ENCODE measurements at regions not wholly inside any gene's neighbourhood (a gene's known extent, or its start where the extent isn't known, plus 50 kb on each side); places are given as distances from the start of the nearest gene placed in this dataset.

- H3K27ac Mint-ChIP-seq = no peak overlapping the region
Observed at GRCh38 chr13:103815619-103816018, 749.4 kb upstream of the SLC10A2 start.

GRCh38 chr13:103812971-103813370 lies 746.8 kb upstream of the SLC10A2 start:
- Mint-ChIP-seq H3K27me3 (ENCODE audit: insufficient read depth) (no peaks in the 10 kb centered on the region), H3K36me3 (ENCODE audit: low read depth) (no peaks in the 10 kb centered on the region), H3K27ac (no peak overlapping the region), H3K9me3 (peaks cover 16% of the 10 kb centered on the region), H3K4me3 (no peak overlapping the region), H3K4me1 (no peaks in the 10 kb centered on the region)
- Histone ChIP-seq H3K9ac (ENCODE audit: extremely low read depth, low read length, poor library complexity, severe bottlenecking) (no peak overlapping the region), H3K4me3 (ENCODE audit: low read length) (no peak overlapping the region), H3K36me3 (ENCODE audit: control insufficient read depth, insufficient read depth, low read length) (no peaks in the 10 kb centered on the region), H3K9me3 (ENCODE audit: control insufficient read depth, low read length) (no peaks in the 10 kb centered on the region), H3K27ac (ENCODE audit: low read depth, low read length) (no peak overlapping the region), H3K4me1 (ENCODE audit: control insufficient read depth, insufficient read depth, low read length) (no peaks in the 10 kb centered on the region), H3K27me3 (ENCODE audit: control insufficient read depth, insufficient read depth, low read length, poor library complexity, severe bottlenecking) (no peaks in the 10 kb centered on the region)
- WGBS, 2 experiments (ENCODE audit: insufficient coverage in 1 of 2, insufficient read length in 1 of 2) = 91 to 95% methylated on average over 4 of the region's 5 CpGs
- no peak for TF ChIP-seq CTCF (conservative IDR thresholded peaks at IDR 0.05)
- no peak for DNase-seq

More at GRCh38 chr13:103815619-103816018, 749.4 kb upstream of the SLC10A2 start:
- no peaks in the 10 kb centered on the region for H3K4me1 ChIP-seq (ENCODE audit: control insufficient read depth, insufficient read depth, low read length)
- no peak for DNase-seq
- H3K27me3 ChIP-seq (ENCODE audit: control insufficient read depth, insufficient read depth, low read length, poor library complexity, severe bottlenecking) = no peaks in the 10 kb centered on the region
- WGBS, 2 experiments (ENCODE audit: insufficient coverage in 1 of 2, insufficient read length in 1 of 2) = 90 to 100% methylated on average over 3 to 4 of the region's 4 CpGs
- no peak overlapping the region for H3K27ac ChIP-seq (ENCODE audit: low read depth, low read length)
- Mint-ChIP-seq H3K36me3 (ENCODE audit: low read depth) (no peaks in the 10 kb centered on the region), H3K4me3 (no peak overlapping the region), H3K9me3 (peaks cover 11% of the 10 kb centered on the region), H3K4me1 (no peaks in the 10 kb centered on the region), H3K27me3 (ENCODE audit: insufficient read depth) (no peaks in the 10 kb centered on the region)
- H3K9ac ChIP-seq (ENCODE audit: extremely low read depth, low read length, poor library complexity, severe bottlenecking) = no peak overlapping the region
- no peaks in the 10 kb centered on the region for H3K36me3 ChIP-seq (ENCODE audit: control insufficient read depth, insufficient read depth, low read length)
- TF ChIP-seq CTCF (conservative IDR thresholded peaks at IDR 0.05) = no peak
- no peaks in the 10 kb centered on the region for H3K9me3 ChIP-seq (ENCODE audit: control insufficient read depth, low read length)
- H3K4me3 ChIP-seq (ENCODE audit: low read length) = no peak overlapping the region

GRCh38 chr13:103812558-103812957 lies 746.3 kb upstream of the SLC10A2 start:
- TF ChIP-seq CTCF (conservative IDR thresholded peaks at IDR 0.05) = no peak
- no peaks in the 10 kb centered on the region for H3K4me1 Mint-ChIP-seq
- H3K9me3 ChIP-seq (ENCODE audit: control insufficient read depth, low read length) = no peaks in the 10 kb centered on the region
- WGBS, 2 experiments (ENCODE audit: insufficient coverage in 1 of 2, insufficient read length in 1 of 2) = 94 to 100% methylated on average over 2 to 4 of the region's 4 CpGs
- H3K9ac ChIP-seq (ENCODE audit: extremely low read depth, low read length, poor library complexity, severe bottlenecking) = no peak overlapping the region
- DNase-seq = no peak
- no peak overlapping the region for H3K4me3 Mint-ChIP-seq
- peaks cover 20% of the 10 kb centered on the region for H3K9me3 Mint-ChIP-seq
- H3K36me3 ChIP-seq (ENCODE audit: control insufficient read depth, insufficient read depth, low read length) = no peaks in the 10 kb centered on the region
- H3K27ac Mint-ChIP-seq = no peak overlapping the region
- H3K27ac ChIP-seq (ENCODE audit: low read depth, low read length) = no peak overlapping the region
- peaks cover 2% of the 10 kb centered on the region for H3K36me3 Mint-ChIP-seq (ENCODE audit: low read depth)
- H3K4me1 ChIP-seq (ENCODE audit: control insufficient read depth, insufficient read depth, low read length) = no peaks in the 10 kb centered on the region
- H3K4me3 ChIP-seq (ENCODE audit: low read length) = no peak overlapping the region
- no peaks in the 10 kb centered on the region for H3K27me3 ChIP-seq (ENCODE audit: control insufficient read depth, insufficient read depth, low read length, poor library complexity, severe bottlenecking)
- H3K27me3 Mint-ChIP-seq (ENCODE audit: insufficient read depth) = no peaks in the 10 kb centered on the region

Measured in endodermal cell (in vitro differentiated cells).